Mesendoderm (in vitro differentiated cells): ENCODE measurements at regions not wholly inside any gene's neighbourhood (a gene's known extent, or its start where the extent isn't known, plus 50 kb on each side); places are given as distances from the start of the nearest gene placed in this dataset.

Experiments
- DNase-seq: peaks from one replicate; pipeline ENCODE4 v3.0.0; 2013
- H2AK5ac ChIP-seq: 2 replicates; pipeline ENCODE4 v1.6.1; 2013; ENCODE audit warnings: low read length, inconsistent platforms
- H2BK120ac ChIP-seq: 2 replicates; pipeline ENCODE4 v1.6.1; 2013; ENCODE audit warnings: low read depth, mild to moderate bottlenecking, low read length, moderate library complexity, mixed read lengths
- H2BK15ac ChIP-seq: replicated peaks from 2 replicates; pipeline ENCODE4 v1.6.1; 2013; ENCODE audit warnings: low read depth, mild to moderate bottlenecking, moderate library complexity
- H2BK5ac ChIP-seq: 2 replicates; pipeline ENCODE4 v1.6.1; 2013; ENCODE audit warnings: low read length, inconsistent platforms
- H3K18ac ChIP-seq: 2 replicates; pipeline ENCODE4 v1.6.1; 2013; ENCODE audit warnings: mild to moderate bottlenecking, low read length, mixed read lengths
- H3K23ac ChIP-seq: one replicate; pipeline ENCODE4 v1.6.1; 2013; ENCODE audit warnings: low read length
- H3K27ac ChIP-seq: 2 replicates; pipeline ENCODE4 v1.5.1; 2013; ENCODE audit warnings: low read depth, mild to moderate bottlenecking, inconsistent platforms, low read length, moderate library complexity
- H3K27me3 ChIP-seq: 2 replicates; pipeline ENCODE4 v1.6.1; 2013; ENCODE audit warnings: low read length, control low read depth, mild to moderate bottlenecking, inconsistent platforms; ENCODE audit not compliant: insufficient read depth, poor library complexity
- H3K36me3 ChIP-seq: 2 replicates; pipeline ENCODE4 v1.6.1; 2013; ENCODE audit warnings: low read length, inconsistent platforms; ENCODE audit not compliant: control insufficient read depth, insufficient read depth
- H3K4ac ChIP-seq: one replicate; pipeline ENCODE4 v1.6.1; 2013; ENCODE audit warnings: low read depth, mild to moderate bottlenecking, low read length, moderate library complexity
- H3K4me1 ChIP-seq: 2 replicates; pipeline ENCODE4 v1.6.1; 2013; ENCODE audit warnings: low read depth, low read length, inconsistent platforms; ENCODE audit not compliant: control insufficient read depth
- H3K4me2 ChIP-seq: 2 replicates; pipeline ENCODE4 v1.6.1; 2013; ENCODE audit warnings: low read length
- H3K4me3 ChIP-seq: 2 replicates; pipeline ENCODE4 v1.5.1; 2013; ENCODE audit warnings: mild to moderate bottlenecking, low read length
- H3K56ac ChIP-seq: one replicate; pipeline ENCODE4 v1.6.1; 2013; ENCODE audit warnings: low read length
- H3K79me1 ChIP-seq: 2 replicates; pipeline ENCODE4 v1.6.1; 2013; ENCODE audit warnings: low read length, inconsistent platforms
- H3K79me2 ChIP-seq: 2 replicates; pipeline ENCODE4 v1.6.1; 2013; ENCODE audit warnings: mild to moderate bottlenecking, low read length; ENCODE audit not compliant: control insufficient read depth, insufficient read depth
- H3K9ac ChIP-seq: 2 replicates; pipeline ENCODE4 v1.6.1; 2013; ENCODE audit warnings: low read length, inconsistent platforms
- H4K5ac ChIP-seq: one replicate; pipeline ENCODE4 v1.6.1; 2013; ENCODE audit warnings: low read length
- H4K8ac ChIP-seq: one replicate; pipeline ENCODE4 v1.6.1; 2013; ENCODE audit warnings: low read depth, mild to moderate bottlenecking, control low read depth, low read length, moderate library complexity
- WGBS: extraction: QIAGEN DNeasy Blood & Tissue Kit; methylation state at CpG from one replicate; pipeline ENCODE4 v1.1.7; 2013; ENCODE audit warnings: low lambda C conversion rate, missing lambda C conversion rate; ENCODE audit not compliant: insufficient coverage; ENCODE audit errors: extremely low coverage; 5-methylcytosine and 5-hydroxymethylcytosine counted together

- H3K79me2 ChIP-seq = no peaks in the 10 kb centered on the region
- no peak overlapping the region for H3K27ac ChIP-seq
- H2BK120ac ChIP-seq = no peak overlapping the region
- H3K4me2 ChIP-seq = no peak overlapping the region
- no peak overlapping the region for H3K9ac ChIP-seq
- no peak overlapping the region for H3K4ac ChIP-seq
- H3K23ac ChIP-seq = no peak overlapping the region
- H2BK5ac ChIP-seq = no peak overlapping the region
- no peak overlapping the region for H4K5ac ChIP-seq
- no peak overlapping the region for H2AK5ac ChIP-seq
- no CpG with 5 or more reads among the region's 2 CpGs for WGBS
- no peak for DNase-seq
- no peaks in the 10 kb centered on the region for H3K79me1 ChIP-seq
- no peak overlapping the region for H4K8ac ChIP-seq
- H3K56ac ChIP-seq = no peak overlapping the region
- H3K18ac ChIP-seq = no peak overlapping the region
- H3K27me3 ChIP-seq = no peaks in the 10 kb centered on the region
- H2BK15ac ChIP-seq = no peak overlapping the region
- H3K4me1 ChIP-seq = no peaks in the 10 kb centered on the region
- H3K4me3 ChIP-seq = no peak overlapping the region
- no peaks in the 10 kb centered on the region for H3K36me3 ChIP-seq
Measured at GRCh38 chr5:74188351-74189105, 452.0 kb downstream of the ENC1 start.

GRCh38 chr5:74187757-74188156, 452.8 kb downstream of the ENC1 start:
- Histone ChIP-seq H3K4me2 (no peak overlapping the region), H2BK15ac (no peak overlapping the region), H3K4ac (no peak overlapping the region), H3K4me1 (no peaks in the 10 kb centered on the region), H3K79me1 (no peaks in the 10 kb centered on the region), H2AK5ac (no peak overlapping the region), H3K4me3 (no peak overlapping the region), H3K27ac (no peak overlapping the region), H3K56ac (no peak overlapping the region), H3K23ac (no peak overlapping the region), H3K27me3 (no peaks in the 10 kb centered on the region), H2BK120ac (no peak overlapping the region), H3K79me2 (no peaks in the 10 kb centered on the region), H3K36me3 (no peaks in the 10 kb centered on the region), H4K5ac (no peak overlapping the region), H4K8ac (no peak overlapping the region), H2BK5ac (no peak overlapping the region), H3K9ac (no peak overlapping the region), H3K18ac (no peak overlapping the region)
- DNase-seq = peak; percentile 43
- WGBS = no CpG with 5 or more reads among the region's 1 CpG

GRCh38 chr5:74186356-74187315, 453.9 kb downstream of the ENC1 start:
- no peak overlapping the region for H3K56ac ChIP-seq
- no peaks in the 10 kb centered on the region for H3K79me1 ChIP-seq
- H2BK5ac ChIP-seq = no peak overlapping the region
- H3K36me3 ChIP-seq = no peaks in the 10 kb centered on the region
- no peak overlapping the region for H3K4ac ChIP-seq
- no peak overlapping the region for H3K4me3 ChIP-seq
- H2BK120ac ChIP-seq = no peak overlapping the region
- no peak overlapping the region for H2BK15ac ChIP-seq
- no peaks in the 10 kb centered on the region for H3K27me3 ChIP-seq
- H3K9ac ChIP-seq = no peak overlapping the region
- no peak overlapping the region for H3K23ac ChIP-seq
- WGBS = no CpG with 5 or more reads among the region's 6 CpGs
- H3K4me1 ChIP-seq = no peaks in the 10 kb centered on the region
- no peak for DNase-seq
- no peak overlapping the region for H3K4me2 ChIP-seq
- H4K5ac ChIP-seq = no peak overlapping the region
- H3K79me2 ChIP-seq = no peaks in the 10 kb centered on the region
- no peak overlapping the region for H3K18ac ChIP-seq
- no peak overlapping the region for H3K27ac ChIP-seq
- no peak overlapping the region for H4K8ac ChIP-seq
- no peak overlapping the region for H2AK5ac ChIP-seq

- Histone ChIP-seq H3K79me2 (no peaks in the 10 kb centered on the region), H3K56ac (no peak overlapping the region), H3K4me2 (no peak overlapping the region), H3K9ac (no peak overlapping the region), H3K4me3 (no peak overlapping the region), H3K79me1 (no peaks in the 10 kb centered on the region), H3K23ac (no peak overlapping the region), H2AK5ac (no peak overlapping the region), H2BK5ac (no peak overlapping the region), H2BK120ac (no peak overlapping the region), H3K27ac (no peak overlapping the region), H2BK15ac (no peak overlapping the region), H3K36me3 (no peaks in the 10 kb centered on the region), H3K4me1 (no peaks in the 10 kb centered on the region), H3K18ac (no peak overlapping the region), H4K5ac (no peak overlapping the region), H3K27me3 (no peaks in the 10 kb centered on the region), H4K8ac (no peak overlapping the region), H3K4ac (no peak overlapping the region)
- no CpG with 5 or more reads among the region's 2 CpGs for WGBS
- no peak for DNase-seq
Measured at GRCh38 chr5:74185599-74185998, 454.9 kb downstream of the ENC1 start.

- Histone ChIP-seq H3K27me3 (no peaks in the 10 kb centered on the region), H3K36me3 (no peaks in the 10 kb centered on the region), H4K8ac (no peak overlapping the region), H2AK5ac (no peak overlapping the region), H2BK15ac (no peak overlapping the region), H3K18ac (no peak overlapping the region), H3K4me3 (no peak overlapping the region), H4K5ac (no peak overlapping the region), H2BK5ac (no peak overlapping the region), H3K4me1 (no peaks in the 10 kb centered on the region), H2BK120ac (no peak overlapping the region), H3K79me2 (no peaks in the 10 kb centered on the region), H3K4me2 (no peak overlapping the region), H3K27ac (no peak overlapping the region), H3K79me1 (no peaks in the 10 kb centered on the region), H3K9ac (no peak overlapping the region), H3K4ac (no peak overlapping the region), H3K56ac (no peak overlapping the region), H3K23ac (no peak overlapping the region)
- DNase-seq = no peak
- no CpG with 5 or more reads among the region's 1 CpG for WGBS
Measured at GRCh38 chr5:74184649-74185048, 455.9 kb downstream of the ENC1 start.
